SU-DHL-6 (cell line): ENCODE measurements at regions not wholly inside any gene's neighbourhood (a gene's known extent, or its start where the extent isn't known, plus 50 kb on each side); places are given as distances from the start of the nearest gene placed in this dataset.

ENCODE experiments used
- CTCF ChIP-seq: fragments of 200-600 bp; sonication (generic); IDR thresholded peaks from one replicate; pipeline ENCODE4 v1.5.1; 2017; ENCODE audit warnings: antibody characterized with exemption, mild to moderate bottlenecking, low read length, moderate library complexity; ENCODE audit not compliant: insufficient read depth, poor library complexity, severe bottlenecking
- EZH2phosphoT487 ChIP-seq: fragments of 200-600 bp; sonication (generic), shearing (Covaris generic); conservative IDR thresholded peaks from 2 replicates; pipeline ENCODE4 v1.6.1; 2018; ENCODE audit warnings: mild to moderate bottlenecking, antibody characterized with exemption, low read length, moderate library complexity, mixed read lengths

GRCh38 chr6:9710574-9710973 is 704.3 kb downstream of the TFAP2A start:
- TF ChIP-seq CTCF (no peak), EZH2phosphoT487 (no peak)
